ENCODE measurements at regions not wholly inside any gene's neighbourhood (a gene's known extent, or its start where the extent isn't known, plus 50 kb on each side); places are given as distances from the start of the nearest gene placed in this dataset.

- TF ChIP-seq EZH2 (IDR thresholded peaks at IDR 0.05; ENCODE audit: low read length, missing control alignments), result no peak
- TF ChIP-seq, protein P1, sequence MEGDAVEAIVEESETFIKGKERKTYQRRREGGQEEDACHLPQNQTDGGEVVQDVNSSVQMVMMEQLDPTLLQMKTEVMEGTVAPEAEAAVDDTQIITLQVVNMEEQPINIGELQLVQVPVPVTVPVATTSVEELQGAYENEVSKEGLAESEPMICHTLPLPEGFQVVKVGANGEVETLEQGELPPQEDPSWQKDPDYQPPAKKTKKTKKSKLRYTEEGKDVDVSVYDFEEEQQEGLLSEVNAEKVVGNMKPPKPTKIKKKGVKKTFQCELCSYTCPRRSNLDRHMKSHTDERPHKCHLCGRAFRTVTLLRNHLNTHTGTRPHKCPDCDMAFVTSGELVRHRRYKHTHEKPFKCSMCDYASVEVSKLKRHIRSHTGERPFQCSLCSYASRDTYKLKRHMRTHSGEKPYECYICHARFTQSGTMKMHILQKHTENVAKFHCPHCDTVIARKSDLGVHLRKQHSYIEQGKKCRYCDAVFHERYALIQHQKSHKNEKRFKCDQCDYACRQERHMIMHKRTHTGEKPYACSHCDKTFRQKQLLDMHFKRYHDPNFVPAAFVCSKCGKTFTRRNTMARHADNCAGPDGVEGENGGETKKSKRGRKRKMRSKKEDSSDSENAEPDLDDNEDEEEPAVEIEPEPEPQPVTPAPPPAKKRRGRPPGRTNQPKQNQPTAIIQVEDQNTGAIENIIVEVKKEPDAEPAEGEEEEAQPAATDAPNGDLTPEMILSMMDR (conservative IDR thresholded peaks at IDR 0.05 in 1 of 2, IDR thresholded peaks at IDR 0.05 in 1 of 2; ENCODE audit: low read depth in 1 of 2, low read length in 2 of 2), result no peak
- Histone ChIP-seq H3K36me3 (ENCODE audit: control insufficient read depth, insufficient read depth, low read length) (no peaks in the 10 kb centered on the region), H3K4me1 (ENCODE audit: control insufficient read depth, extremely low read depth, insufficient read depth, low read length) (no peaks in the 10 kb centered on the region), H3K79me2 (ENCODE audit: control insufficient read depth, insufficient read depth, low read length) (no peaks in the 10 kb centered on the region), H3K27ac (ENCODE audit: insufficient read depth, low read length) (no peak overlapping the region), H2AFZ (ENCODE audit: low read length) (no peak overlapping the region), H4K20me1 (ENCODE audit: control insufficient read depth, extremely low read depth, insufficient read depth, low read length) (no peaks in the 10 kb centered on the region), H3K9me3 (ENCODE audit: control insufficient read depth, insufficient read depth, low read depth, low read length) (no peaks in the 10 kb centered on the region), H3K4me3 (replicated peaks in 1 of 4; ENCODE audit: control extremely low read depth in 1 of 4, insufficient read depth in 1 of 4, low read depth in 3 of 4, low read length in 4 of 4) (no peak overlapping the region), H3K4me2 (ENCODE audit: extremely low read depth, insufficient read depth, low read length) (no peak overlapping the region), H3K9ac (ENCODE audit: insufficient read depth, low read length) (no peak overlapping the region), H3K27me3 (ENCODE audit: control insufficient read depth, insufficient read depth, low read length) (no peaks in the 10 kb centered on the region)
- DNase-seq (ENCODE audit: low read depth in 2 of 2), result no peak
Observed at GRCh38 chr10:109678857-109679256, 244.5 kb downstream of the XPNPEP1 start.

- no peak overlapping the region for H3K4me2 ChIP-seq (ENCODE audit: extremely low read depth, insufficient read depth, low read length)
- no peaks in the 10 kb centered on the region for H3K27me3 ChIP-seq (ENCODE audit: control insufficient read depth, insufficient read depth, low read length)
- no peaks in the 10 kb centered on the region for H3K9me3 ChIP-seq (ENCODE audit: control insufficient read depth, insufficient read depth, low read depth, low read length)
- DNase-seq (ENCODE audit: low read depth in 2 of 2), result peak in 1 of 2 donors; percentile 11
- no peaks in the 10 kb centered on the region for H3K36me3 ChIP-seq (ENCODE audit: control insufficient read depth, insufficient read depth, low read length)
- no peaks in the 10 kb centered on the region for H4K20me1 ChIP-seq (ENCODE audit: control insufficient read depth, extremely low read depth, insufficient read depth, low read length)
- H2AFZ ChIP-seq (ENCODE audit: low read length), result no peak overlapping the region
- H3K4me1 ChIP-seq (ENCODE audit: control insufficient read depth, extremely low read depth, insufficient read depth, low read length), result no peaks in the 10 kb centered on the region
- no peak overlapping the region for H3K27ac ChIP-seq (ENCODE audit: insufficient read depth, low read length)
- H3K79me2 ChIP-seq (ENCODE audit: control insufficient read depth, insufficient read depth, low read length), result no peaks in the 10 kb centered on the region
- TF ChIP-seq, protein P1 (conservative IDR thresholded peaks at IDR 0.05 in 1 of 2, IDR thresholded peaks at IDR 0.05 in 1 of 2; ENCODE audit: low read depth in 1 of 2, low read length in 2 of 2), result no peak
- no peak for TF ChIP-seq EZH2 (IDR thresholded peaks at IDR 0.05; ENCODE audit: low read length, missing control alignments)
- no peak overlapping the region for H3K4me3 ChIP-seq (replicated peaks in 1 of 4; ENCODE audit: control extremely low read depth in 1 of 4, insufficient read depth in 1 of 4, low read depth in 3 of 4, low read length in 4 of 4)
- no peak overlapping the region for H3K9ac ChIP-seq (ENCODE audit: insufficient read depth, low read length)
Observed at GRCh38 chr10:109676703-109677102, 246.6 kb downstream of the XPNPEP1 start.

DNA sequence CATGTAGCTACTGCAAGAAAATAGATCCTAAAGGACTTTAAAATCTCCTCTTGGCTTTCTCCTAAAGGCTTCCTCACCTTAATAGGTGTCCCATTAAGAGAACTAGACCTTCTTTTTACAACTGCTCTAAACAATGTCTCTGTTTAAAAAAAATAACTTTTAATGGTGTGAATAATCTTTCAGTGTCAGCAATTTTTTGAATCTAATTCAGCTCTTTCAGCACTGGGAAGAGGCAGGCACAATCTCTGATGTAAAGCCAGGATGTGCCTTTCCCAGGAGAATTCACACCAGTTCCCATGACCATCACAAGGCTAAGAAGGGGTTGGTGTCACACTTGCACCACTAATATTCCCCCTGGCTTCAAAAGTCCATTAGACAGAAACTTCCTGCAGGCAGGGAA, 254.6 kb downstream of the XPNPEP1 start:
- Histone ChIP-seq H3K36me3 (ENCODE audit: control insufficient read depth, insufficient read depth, low read length) (no peaks in the 10 kb centered on the region), H3K27ac (ENCODE audit: insufficient read depth, low read length) (no peak overlapping the region), H3K4me1 (ENCODE audit: control insufficient read depth, extremely low read depth, insufficient read depth, low read length) (no peaks in the 10 kb centered on the region), H3K4me3 (replicated peaks in 1 of 4; ENCODE audit: control extremely low read depth in 1 of 4, insufficient read depth in 1 of 4, low read depth in 3 of 4, low read length in 4 of 4) (no peak overlapping the region), H3K79me2 (ENCODE audit: control insufficient read depth, insufficient read depth, low read length) (no peaks in the 10 kb centered on the region), H3K9ac (ENCODE audit: insufficient read depth, low read length) (no peak overlapping the region), H2AFZ (ENCODE audit: low read length) (no peak overlapping the region), H4K20me1 (ENCODE audit: control insufficient read depth, extremely low read depth, insufficient read depth, low read length) (no peaks in the 10 kb centered on the region), H3K27me3 (ENCODE audit: control insufficient read depth, insufficient read depth, low read length) (no peaks in the 10 kb centered on the region), H3K4me2 (ENCODE audit: extremely low read depth, insufficient read depth, low read length) (no peak overlapping the region), H3K9me3 (ENCODE audit: control insufficient read depth, insufficient read depth, low read depth, low read length) (no peaks in the 10 kb centered on the region)
- DNase-seq (ENCODE audit: low read depth in 2 of 2), result no peak
- TF ChIP-seq, protein P1 (conservative IDR thresholded peaks at IDR 0.05 in 1 of 2, IDR thresholded peaks at IDR 0.05 in 1 of 2; ENCODE audit: low read depth in 1 of 2, low read length in 2 of 2), result no peak
- TF ChIP-seq EZH2 (IDR thresholded peaks at IDR 0.05; ENCODE audit: low read length, missing control alignments), result no peak

Data from fibroblast of lung (primary cell).